Midbrain (tissue), 1 donor: ENCODE measurements at regions not wholly inside any gene's neighbourhood (a gene's known extent, or its start where the extent isn't known, plus 50 kb on each side); places are given as distances from the start of the nearest gene placed in this dataset.
"Not testable (repeated sequence)": the region's sequence is repeated elsewhere in the genome, so short reads cannot be mapped to it uniquely, and the experiment has no call there.

Experiments used
- DNase-seq: peaks from one replicate; lab custom pipeline; 2025; lab: John Stamatoyannopoulos, UW

DNA sequence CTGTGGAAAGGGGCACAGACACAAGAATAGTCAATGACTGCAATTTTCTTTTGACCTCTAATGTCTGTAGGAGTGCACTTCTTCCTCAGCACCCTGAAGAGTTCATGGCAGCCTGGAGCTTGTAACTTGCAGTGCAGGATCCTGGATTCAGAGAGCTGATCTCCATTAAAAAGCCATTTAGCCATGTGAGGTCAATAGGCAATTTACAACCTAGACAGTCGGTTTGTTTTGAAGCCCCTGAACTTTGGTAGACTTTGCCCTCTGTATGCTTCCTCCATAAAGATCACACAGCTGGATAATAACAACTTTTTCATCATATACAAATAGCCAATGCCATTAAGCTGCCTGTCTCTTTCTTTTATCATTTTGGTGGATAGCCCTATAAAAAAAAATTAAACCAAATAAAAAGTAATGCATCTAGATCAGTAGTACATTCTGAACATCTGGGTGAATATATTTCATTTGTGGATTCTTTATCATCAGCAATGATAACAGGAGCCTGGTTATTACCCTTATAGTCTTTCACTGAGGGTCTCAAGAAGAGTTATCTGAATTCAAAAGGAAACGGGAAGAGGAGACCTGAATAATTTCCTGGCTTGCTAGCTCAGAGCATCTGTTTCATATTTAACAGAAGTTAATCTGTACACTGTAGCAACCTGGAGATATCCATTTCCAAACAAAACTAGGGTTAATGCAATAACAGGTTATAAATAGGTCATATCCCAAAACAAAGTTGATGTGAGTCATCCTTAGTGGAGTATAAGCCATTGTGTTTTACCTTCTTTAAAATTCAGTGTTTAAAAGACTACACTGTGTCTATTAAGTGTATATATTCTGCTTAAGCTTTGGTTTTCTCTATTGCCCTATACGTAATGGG, 193.8 kb upstream of the ACTBL2 start:
- DNase-seq = no peak

- no peak for DNase-seq
These were observed 192.6 kb upstream of the ACTBL2 start for GRCh38 chr5:57675236-57675635.

GRCh38 chr5:57671371-57671770, 188.8 kb upstream of the ACTBL2 start:
- DNase-seq = no peak

- no peak for DNase-seq
These were observed 184.0 kb upstream of the ACTBL2 start for GRCh38 chr5:57666582-57666981.

GRCh38 chr5:57665146-57665936, 182.7 kb upstream of the ACTBL2 start:
- no peak for DNase-seq

- DNase-seq = no peak
These were observed 182.1 kb upstream of the ACTBL2 start for GRCh38 chr5:57664700-57665099.

GRCh38 chr5:57663466-57663865, 180.9 kb upstream of the ACTBL2 start:
- DNase-seq = no peak

- no peak for DNase-seq
These were observed 180.4 kb upstream of the ACTBL2 start for GRCh38 chr5:57662991-57663390.

DNA sequence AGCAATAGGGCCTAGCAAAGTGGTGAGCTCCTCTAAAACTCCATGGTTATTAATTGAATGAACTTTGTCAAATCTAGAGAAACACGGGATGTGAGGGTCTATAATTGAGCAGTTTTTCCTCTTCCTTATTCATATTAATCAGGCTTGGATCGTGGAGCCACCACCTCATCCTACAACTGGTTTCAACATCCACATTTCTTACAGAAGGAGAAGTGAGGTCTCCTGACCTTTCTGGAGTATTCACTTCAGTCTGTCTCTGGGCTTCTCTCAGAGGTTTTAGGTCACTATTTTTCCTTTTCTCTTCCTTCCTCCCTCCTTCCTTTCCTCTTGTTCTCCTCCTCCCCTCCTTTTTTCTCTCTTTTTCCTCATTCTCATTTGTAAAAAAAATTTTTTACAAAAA, 177.3 kb upstream of the ACTBL2 start:
- DNase-seq = no peak

GRCh38 chr5:57658018-57658417, 175.4 kb upstream of the ACTBL2 start:
- DNase-seq = no peak

- no peak for DNase-seq
These were observed 172.6 kb upstream of the ACTBL2 start for GRCh38 chr5:57655228-57655627.

- peak; percentile 64 for DNase-seq
These were observed 171.2 kb upstream of the ACTBL2 start for GRCh38 chr5:57653636-57654290.

DNA sequence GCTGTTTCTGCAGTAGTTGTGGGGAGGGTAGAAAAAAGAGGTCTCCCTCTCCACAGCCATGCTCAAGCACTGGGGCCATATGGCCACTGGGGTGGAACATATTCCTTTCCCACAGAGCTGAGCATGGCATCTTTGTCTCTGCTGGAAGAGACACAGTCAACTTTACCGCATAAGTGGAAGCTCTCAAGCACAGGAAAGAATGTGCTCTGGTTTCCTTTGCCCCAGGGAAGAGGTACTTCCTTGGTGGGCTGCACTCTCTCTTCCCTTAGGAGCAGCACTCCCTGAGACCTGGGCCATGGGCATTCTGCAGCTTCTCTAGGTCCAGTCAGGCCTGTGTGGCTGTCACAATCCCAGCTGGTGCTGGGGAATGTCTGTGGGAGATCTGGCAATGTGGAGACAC, 168.5 kb upstream of the ACTBL2 start:
- no peak for DNase-seq

DNA sequence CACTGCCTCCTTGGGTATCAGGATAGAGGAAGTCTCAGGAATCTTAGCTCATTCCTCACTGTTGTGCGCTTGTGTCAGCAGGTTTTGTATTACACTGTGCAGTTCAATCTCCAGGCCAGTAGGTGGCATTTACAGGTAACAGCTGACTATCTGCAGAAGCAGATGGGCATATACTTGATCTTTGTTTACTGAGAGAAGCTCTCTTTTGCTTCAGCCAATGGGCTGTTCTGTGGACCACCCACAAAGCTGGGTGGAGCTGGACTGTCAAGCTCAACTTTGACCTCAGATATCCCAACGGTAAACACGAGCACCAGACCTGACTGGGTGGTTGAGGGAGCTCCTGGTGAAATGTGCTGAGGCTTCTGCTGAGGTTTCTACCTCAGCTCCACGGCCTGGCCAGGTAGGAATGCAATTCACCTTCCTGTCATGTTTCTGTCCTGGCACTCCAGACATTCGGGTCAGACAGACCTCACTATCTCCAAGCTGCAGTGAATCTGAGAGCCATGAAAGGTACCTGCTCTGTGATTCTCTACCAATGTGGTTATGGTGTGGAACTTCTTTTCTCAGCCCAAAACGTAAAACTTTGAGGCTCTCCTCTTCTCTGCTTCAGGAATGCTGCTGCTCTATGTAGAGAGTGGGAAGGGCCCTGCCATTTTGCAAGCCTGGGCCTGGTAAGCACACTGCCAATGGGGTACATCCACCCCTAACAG, 167.9 kb upstream of the ACTBL2 start:
- no peak for DNase-seq

DNA sequence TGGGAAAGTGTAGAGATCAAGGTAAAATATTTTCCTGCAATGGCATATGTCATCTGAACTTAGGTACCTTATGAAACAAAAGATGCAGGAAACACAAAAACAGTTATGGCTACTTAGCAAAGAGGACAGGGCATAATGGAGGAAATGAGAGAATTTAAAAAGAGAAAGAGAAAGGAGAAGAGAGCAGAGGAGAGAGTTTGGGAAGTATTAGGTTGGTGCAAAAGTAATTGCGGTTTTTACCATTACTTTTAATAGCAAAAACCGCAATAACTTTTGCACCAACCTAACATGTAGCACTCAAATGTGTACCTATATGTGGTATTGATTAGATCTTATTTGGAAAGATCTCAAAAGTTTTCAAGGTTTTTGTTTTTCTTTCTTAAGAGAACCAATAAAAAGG, 160.1 kb upstream of the ACTBL2 start:
- DNase-seq = no peak

DNA sequence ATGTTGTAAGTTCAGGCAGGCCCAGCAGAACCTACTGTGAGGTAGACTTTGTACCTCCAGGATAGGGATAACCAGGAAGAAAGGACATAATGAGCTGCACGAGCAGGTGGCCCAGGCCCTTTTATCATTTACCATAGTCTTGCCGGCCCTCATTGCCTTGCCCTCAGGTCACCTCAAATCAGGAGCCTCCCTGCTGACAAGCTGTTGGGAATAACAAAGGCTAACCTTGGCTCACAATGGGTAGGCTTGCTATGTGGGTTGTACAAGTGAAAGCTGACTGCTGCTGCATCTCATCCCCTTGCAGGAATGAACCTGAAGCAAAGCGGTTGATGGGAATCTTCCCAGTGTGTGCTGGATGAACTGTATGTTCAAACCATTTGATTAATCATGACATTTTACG, 159.5 kb upstream of the ACTBL2 start:
- DNase-seq = no peak

DNA sequence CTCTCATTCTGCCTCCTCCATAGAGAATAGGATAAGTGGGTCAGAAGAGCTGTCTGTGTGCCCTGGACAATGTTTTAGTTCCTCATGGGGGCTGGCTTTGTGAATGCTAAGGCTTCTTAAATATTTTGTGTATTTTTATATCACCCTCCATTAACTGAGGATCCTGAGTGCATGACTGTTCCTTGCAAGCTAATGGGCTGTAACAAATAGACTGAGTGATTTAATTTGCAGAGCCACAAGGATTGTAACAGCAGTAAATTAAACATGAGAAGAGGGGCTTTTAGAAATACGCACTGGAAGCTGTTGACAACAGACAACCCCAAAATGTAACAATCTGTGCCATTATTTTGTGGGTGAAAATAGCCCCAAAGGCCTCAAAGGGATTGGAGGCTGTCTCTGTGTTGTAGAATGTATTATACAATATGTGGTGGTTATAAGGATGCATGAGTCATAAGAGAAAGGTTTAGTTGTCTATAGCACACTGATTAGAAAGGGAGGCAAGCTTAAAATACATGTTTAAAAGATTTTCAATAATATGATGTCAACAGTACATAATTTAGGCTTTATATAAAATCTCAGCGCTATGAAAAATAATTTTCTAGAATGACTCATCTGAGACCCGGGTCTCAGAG, 152.7 kb upstream of the ACTBL2 start:
- DNase-seq = no peak

GRCh38 chr5:57632937-57633336, 150.3 kb upstream of the ACTBL2 start:
- no peak for DNase-seq

GRCh38 chr5:57631139-57631538, 148.5 kb upstream of the ACTBL2 start:
- DNase-seq = not testable (repeated sequence)

DNA sequence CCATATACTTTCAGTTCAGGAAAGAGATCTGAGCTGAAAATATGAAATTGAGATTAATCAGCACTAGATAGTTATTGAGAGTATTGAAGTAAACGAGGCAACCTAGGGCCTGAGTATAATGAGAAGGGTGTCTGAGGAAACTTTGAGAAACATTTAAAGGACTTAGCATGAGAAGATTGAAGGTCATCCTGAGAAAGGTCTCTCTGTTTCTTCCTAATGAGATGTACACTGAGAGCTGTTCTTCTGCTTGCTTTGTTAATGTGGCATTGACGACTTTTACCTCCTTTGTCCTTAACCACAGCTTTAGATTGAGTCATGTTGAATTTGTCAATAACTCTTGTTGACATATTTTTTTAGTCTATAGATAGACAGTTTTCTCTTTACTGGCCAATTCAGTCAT, 145.1 kb upstream of the ACTBL2 start:
- DNase-seq = no peak

GRCh38 chr5:57626703-57627102, 144.1 kb upstream of the ACTBL2 start:
- no peak for DNase-seq

DNA sequence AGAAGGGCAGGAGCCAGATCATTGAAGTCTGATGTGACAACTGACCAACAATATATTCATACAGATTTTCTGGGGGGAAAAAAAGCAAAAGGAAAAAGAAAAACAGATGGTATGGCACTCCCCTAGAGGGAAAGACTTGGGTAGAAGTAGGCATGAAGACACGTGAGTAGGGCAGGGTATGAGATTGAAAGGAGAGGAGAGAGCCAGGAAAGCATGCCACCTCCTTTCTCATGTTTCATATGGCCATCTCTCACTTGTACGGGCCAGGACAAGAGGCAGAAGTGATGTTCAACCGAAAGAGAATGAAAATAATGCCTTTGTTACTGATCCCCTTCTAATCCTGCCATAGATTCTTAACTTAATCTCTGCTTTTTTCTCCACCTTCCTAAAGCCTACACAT, 139.0 kb upstream of the ACTBL2 start:
- no peak for DNase-seq
